DOHH2 (cell line): ENCODE measurements at regions not wholly inside any gene's neighbourhood (a gene's known extent, or its start where the extent isn't known, plus 50 kb on each side); places are given as distances from the start of the nearest gene placed in this dataset.

Experiments used
- H3F3A ChIP-seq: fragments of 200-600 bp; sonication (generic), shearing (Covaris generic); 2 replicates; pipeline ENCODE4 v1.6.0; 2016; ENCODE audit warnings: antibody characterized with exemption, mild to moderate bottlenecking; ENCODE audit not compliant: control insufficient read depth, insufficient read depth
- H3K27ac ChIP-seq: fragments of 200-600 bp; sonication (generic); 2 replicates; pipeline ENCODE4 v1.5.1; 2014; ENCODE audit warnings: low read depth, mild to moderate bottlenecking, low read length, moderate library complexity
- H3K27me3 ChIP-seq: fragments of 200-600 bp; sonication (generic); 2 replicates; pipeline ENCODE4 v1.6.1; 2014; ENCODE audit warnings: mild to moderate bottlenecking, low read length, mixed read lengths; ENCODE audit not compliant: control insufficient read depth
- H3K36me3 ChIP-seq: fragments of 200-600 bp; sonication (generic); 2 replicates; pipeline ENCODE4 v1.6.1; 2014; ENCODE audit warnings: mild to moderate bottlenecking, low read length, moderate library complexity, mixed read lengths; ENCODE audit not compliant: control insufficient read depth
- H3K4me1 ChIP-seq: fragments of 200-600 bp; sonication (generic); 2 replicates; pipeline ENCODE4 v1.6.1; 2014; ENCODE audit warnings: mild to moderate bottlenecking, low read length, mixed read lengths; ENCODE audit not compliant: control insufficient read depth
- H3K4me2 ChIP-seq: fragments of 200-600 bp; sonication (generic); 2 replicates; pipeline ENCODE4 v1.6.0; 2014; ENCODE audit warnings: mild to moderate bottlenecking, low read length, moderate library complexity
- H3K4me3 ChIP-seq: fragments of 200-600 bp; sonication (generic); 2 replicates; pipeline ENCODE4 v1.5.1; 2014; ENCODE audit warnings: mild to moderate bottlenecking, low read length, mixed read lengths
- H3K79me2 ChIP-seq: fragments of 200-600 bp; sonication (generic); 2 replicates; pipeline ENCODE4 v1.6.1; 2014; ENCODE audit warnings: mild to moderate bottlenecking, low read length, mixed read lengths; ENCODE audit not compliant: control insufficient read depth
- H3K9me2 ChIP-seq: fragments of 200-600 bp; sonication (generic); replicated peaks from 2 replicates; pipeline ENCODE4 v1.6.1; 2014; ENCODE audit warnings: mild to moderate bottlenecking, low read length, mixed read lengths; ENCODE audit not compliant: control insufficient read depth
- H3K9me3 ChIP-seq: fragments of 200-600 bp; sonication (generic); 2 replicates; pipeline ENCODE4 v1.6.1; 2014; ENCODE audit warnings: antibody characterized with exemption, low read length, mixed read lengths; ENCODE audit not compliant: control insufficient read depth, insufficient read depth
- H4K20me1 ChIP-seq: fragments of 200-600 bp; sonication (generic); 2 replicates; pipeline ENCODE4 v1.6.0; 2014; ENCODE audit warnings: low read depth, mild to moderate bottlenecking, antibody characterized with exemption, low read length, moderate library complexity; ENCODE audit not compliant: control insufficient read depth, insufficient read depth
- CTCF ChIP-seq: fragments of 200-600 bp; sonication (generic); IDR thresholded peaks from one replicate; pipeline ENCODE4 v1.5.1; 2014; ENCODE audit warnings: antibody characterized with exemption, mild to moderate bottlenecking, low read depth, low read length; ENCODE audit not compliant: poor library complexity, severe bottlenecking
- EZH2phosphoT487 ChIP-seq: fragments of 200-600 bp; sonication (generic); IDR thresholded peaks from 2 replicates; pipeline ENCODE4 v1.6.1; 2017; ENCODE audit warnings: borderline replicate concordance, mild to moderate bottlenecking, antibody characterized with exemption, low read length, moderate library complexity, mixed read lengths

- Histone ChIP-seq H3K27ac (no peak overlapping the region), H3K4me1 (no peaks in the 10 kb centered on the region), H3K36me3 (no peaks in the 10 kb centered on the region), H3K27me3 (no peaks in the 10 kb centered on the region), H3K79me2 (no peaks in the 10 kb centered on the region), H3K4me2 (no peak overlapping the region), H3K9me3 (no peaks in the 10 kb centered on the region), H4K20me1 (no peaks in the 10 kb centered on the region), H3K4me3 (no peak overlapping the region), H3F3A (no peaks in the 10 kb centered on the region), H3K9me2 (no peaks in the 10 kb centered on the region)
- no peak for TF ChIP-seq EZH2phosphoT487
- TF ChIP-seq CTCF = no peak
These were observed 199.5 kb upstream of the CCL2 start for GRCh38 chr17:34055606-34056005.

GRCh38 chr17:34059423-34060220, 195.5 kb upstream of the CCL2 start:
- H3K4me1 ChIP-seq = no peaks in the 10 kb centered on the region
- no peaks in the 10 kb centered on the region for H3K9me3 ChIP-seq
- H3K27me3 ChIP-seq = no peaks in the 10 kb centered on the region
- no peaks in the 10 kb centered on the region for H3K79me2 ChIP-seq
- no peak overlapping the region for H3K4me3 ChIP-seq
- no peaks in the 10 kb centered on the region for H4K20me1 ChIP-seq
- no peak overlapping the region for H3K27ac ChIP-seq
- no peaks in the 10 kb centered on the region for H3K9me2 ChIP-seq
- no peaks in the 10 kb centered on the region for H3K36me3 ChIP-seq
- no peaks in the 10 kb centered on the region for H3F3A ChIP-seq
- TF ChIP-seq EZH2phosphoT487 = no peak
- TF ChIP-seq CTCF = no peak
- no peak overlapping the region for H3K4me2 ChIP-seq

GRCh38 chr17:34066528-34066927, 188.6 kb upstream of the CCL2 start:
- Histone ChIP-seq H3K9me3 (no peaks in the 10 kb centered on the region), H3F3A (no peaks in the 10 kb centered on the region), H4K20me1 (no peaks in the 10 kb centered on the region), H3K27ac (no peak overlapping the region), H3K36me3 (no peaks in the 10 kb centered on the region), H3K9me2 (no peaks in the 10 kb centered on the region), H3K4me2 (no peak overlapping the region), H3K27me3 (no peaks in the 10 kb centered on the region), H3K4me3 (no peak overlapping the region), H3K79me2 (no peaks in the 10 kb centered on the region), H3K4me1 (no peaks in the 10 kb centered on the region)
- TF ChIP-seq CTCF (no peak), EZH2phosphoT487 (no peak)
